ENCODE measurements at regions not wholly inside any gene's neighbourhood (a gene's known extent, or its start where the extent isn't known, plus 50 kb on each side); places are given as distances from the start of the nearest gene placed in this dataset.

GRCh38 chr2:152867397-152867796 lies 149.0 kb downstream of the ARL6IP6 start:
- H3K9me3 Mint-ChIP-seq = peaks cover 26% of the 10 kb centered on the region
- H3K27ac Mint-ChIP-seq = no peak overlapping the region
- Histone ChIP-seq H3K4me3 (no peak overlapping the region), H3K27ac (ENCODE audit: low read depth) (no peak overlapping the region), H2AFZ (no peak overlapping the region), H4K20me1 (replicated peaks; ENCODE audit: insufficient read depth) (no peaks in the 10 kb centered on the region), H3K4me2 (no peak overlapping the region), H3K27me3 (ENCODE audit: insufficient read depth) (no peaks in the 10 kb centered on the region), H3F3A (replicated peaks; ENCODE audit: low read depth) (no peaks in the 10 kb centered on the region), H3K36me3 (ENCODE audit: insufficient read depth) (peaks cover 4% of the 10 kb centered on the region; the same call in 1 of the 2 replicates), H3K4me1 (ENCODE audit: insufficient read depth) (no peaks in the 10 kb centered on the region), H3K9me2 (ENCODE audit: insufficient read depth) (no peaks in the 10 kb centered on the region), H3K79me2 (replicated peaks; ENCODE audit: insufficient read depth) (no peaks in the 10 kb centered on the region)
- no peak overlapping the region for H3K4me3 Mint-ChIP-seq
- DNase-seq (ENCODE audit: low spot score) = no peak
- peaks cover 20% of the 10 kb centered on the region for H3K36me3 Mint-ChIP-seq (ENCODE audit: low read depth)
- ATAC-seq = no peak; the same call in 2 of the 3 replicates
- H3K27me3 Mint-ChIP-seq (ENCODE audit: insufficient read depth, low read depth, poor library complexity) = peaks cover 3% of the 10 kb centered on the region
- TF ChIP-seq REST (IDR thresholded peaks at IDR 0.05; ENCODE audit: unreplicated experiment) (no peak), EZH2phosphoT487 (IDR thresholded peaks at IDR 0.05; ENCODE audit: unreplicated experiment) (no peak), ZNF114 (CRISPR knock-in tag; IDR thresholded peaks at IDR 0.05) (no peak), ETS1 (IDR thresholded peaks at IDR 0.05) (no peak), POLR2AphosphoS5 (IDR thresholded peaks at IDR 0.05; ENCODE audit: low read depth) (no peak), ZNF331 (CRISPR knock-in tag; IDR thresholded peaks at IDR 0.05; ENCODE audit: low read depth) (no peak), EZH2 (IDR thresholded peaks at IDR 0.05; ENCODE audit: low read depth, unreplicated experiment) (no peak), JUNB (IDR thresholded peaks at IDR 0.05; ENCODE audit: unreplicated experiment) (no peak), NANOG (IDR thresholded peaks at IDR 0.05; ENCODE audit: borderline replicate concordance) (no peak), CREB1 (CRISPR knock-in tag; IDR thresholded peaks at IDR 0.05; ENCODE audit: low read depth) (no peak), CTCF (conservative IDR thresholded peaks at IDR 0.05; ENCODE audit: low read depth in 2 of 2) (no peak), ZNF462 (CRISPR knock-in tag; IDR thresholded peaks at IDR 0.05) (no peak), STAT1 (IDR thresholded peaks at IDR 0.05; ENCODE audit: unreplicated experiment) (no peak)
- no peaks in the 10 kb centered on the region; the same call in 2 of the 3 replicates for H3K4me1 Mint-ChIP-seq

Data from GM23338 (cell line).